Lower lobe of right lung (tissue), 2 donors: ENCODE measurements at regions not wholly inside any gene's neighbourhood (a gene's known extent, or its start where the extent isn't known, plus 50 kb on each side); places are given as distances from the start of the nearest gene placed in this dataset.
A peak's percentile ranks its signal among the peaks of the same experiment; 100 is the strongest.

Experiments used
- ATAC-seq, 2 donors: fragments of 200-7000 bp; cut with Tn5 transposase; one replicate each; pipeline ENCODE4 v1.9.1; 2020 to 2022; ENCODE audit warnings: mild to moderate bottlenecking in 2 of 2, moderate library complexity in 2 of 2
- DNase-seq: peaks from one replicate; pipeline ENCODE4 v3.0.0-alpha.2; 2020
- H3K27ac ChIP-seq: fragments of 200-600 bp; one replicate; pipeline ENCODE4 v1.8.0; 2022
- H3K27me3 ChIP-seq: fragments of 200-600 bp; one replicate; pipeline ENCODE4 v1.8.0; 2022; ENCODE audit warnings: low read depth
- H3K36me3 ChIP-seq: fragments of 200-600 bp; one replicate; pipeline ENCODE4 v1.8.0; 2022; ENCODE audit warnings: mild to moderate bottlenecking
- H3K4me1 ChIP-seq: fragments of 200-600 bp; one replicate; pipeline ENCODE4 v1.8.0; 2022
- H3K4me3 ChIP-seq: fragments of 200-600 bp; one replicate; pipeline ENCODE4 v1.8.0; 2022; ENCODE audit warnings: mild to moderate bottlenecking
- H3K9me3 ChIP-seq: fragments of 200-600 bp; one replicate; pipeline ENCODE4 v1.8.0; 2022
- CTCF ChIP-seq: fragments of 200-600 bp; IDR thresholded peaks from one replicate; pipeline ENCODE4 v1.8.0; 2022; ENCODE audit warnings: antibody characterized with exemption, mild to moderate bottlenecking
- intact Hi-C: fragments of 100-400 bp; cut with DNase I; formaldehyde crosslinking; loops from one replicate; pipeline ENCODE4 v1.11.0; 2022
- donor health status: DM: no; HTN: yes; CAD: no; lungs with severe emphysema.

- H3K36me3 ChIP-seq = no peaks in the 10 kb centered on the region
- no peak overlapping the region for H3K4me3 ChIP-seq
- H3K27ac ChIP-seq = no peak overlapping the region
- TF ChIP-seq CTCF = no peak
- H3K9me3 ChIP-seq = no peaks in the 10 kb centered on the region
- DNase-seq (no peak), ATAC-seq (no peak)
- no peaks in the 10 kb centered on the region for H3K27me3 ChIP-seq
- peaks cover 4% of the 10 kb centered on the region for H3K4me1 ChIP-seq
- intact Hi-C loops = no loop called here
These were observed 105.5 kb downstream of the FAT3 start for GRCh38 chr11:92330114-92330513.

- H3K27me3 ChIP-seq = no peaks in the 10 kb centered on the region
- no peak for ATAC-seq
- peaks cover 4% of the 10 kb centered on the region for H3K4me1 ChIP-seq
- H3K36me3 ChIP-seq = no peaks in the 10 kb centered on the region
- H3K4me3 ChIP-seq = no peak overlapping the region
- no peak for DNase-seq
- no peak for TF ChIP-seq CTCF
- intact Hi-C loops = no loop called here
- no peaks in the 10 kb centered on the region for H3K9me3 ChIP-seq
- no peak overlapping the region for H3K27ac ChIP-seq
These were observed 108.4 kb downstream of the FAT3 start for GRCh38 chr11:92332986-92333385.

- no peak overlapping the region for H3K27ac ChIP-seq
- no peaks in the 10 kb centered on the region for H3K27me3 ChIP-seq
- peak; percentile 10 for TF ChIP-seq CTCF
- H3K36me3 ChIP-seq = no peaks in the 10 kb centered on the region
- ATAC-seq (no peak), DNase-seq (no peak)
- no peaks in the 10 kb centered on the region for H3K9me3 ChIP-seq
- intact Hi-C loops = no loop called here
- H3K4me1 ChIP-seq = no peaks in the 10 kb centered on the region
- no peak overlapping the region for H3K4me3 ChIP-seq
These were observed 116.2 kb downstream of the FAT3 start for GRCh38 chr11:92340839-92341238.

GRCh38 chr11:92342034-92342720, 117.6 kb downstream of the FAT3 start:
- H3K27ac ChIP-seq = no peak overlapping the region
- H3K9me3 ChIP-seq = no peaks in the 10 kb centered on the region
- no peaks in the 10 kb centered on the region for H3K4me1 ChIP-seq
- TF ChIP-seq CTCF = no peak
- DNase-seq (no peak), ATAC-seq (no peak)
- H3K4me3 ChIP-seq = no peak overlapping the region
- H3K27me3 ChIP-seq = no peaks in the 10 kb centered on the region
- no peaks in the 10 kb centered on the region for H3K36me3 ChIP-seq
- intact Hi-C loops = no loop called here

GRCh38 chr11:92342886-92343285, 118.3 kb downstream of the FAT3 start:
- Histone ChIP-seq H3K36me3 (no peaks in the 10 kb centered on the region), H3K4me3 (no peak overlapping the region), H3K9me3 (no peaks in the 10 kb centered on the region), H3K27ac (no peak overlapping the region), H3K27me3 (no peaks in the 10 kb centered on the region), H3K4me1 (no peaks in the 10 kb centered on the region)
- intact Hi-C loops = no loop called here
- DNase-seq (no peak), ATAC-seq (no peak)
- TF ChIP-seq CTCF = no peak

GRCh38 chr11:92346220-92346619, 121.6 kb downstream of the FAT3 start:
- no peak for ATAC-seq
- Histone ChIP-seq H3K27me3 (no peaks in the 10 kb centered on the region), H3K36me3 (no peaks in the 10 kb centered on the region)

More at GRCh38 chr11:92346220-92346619, 121.6 kb downstream of the FAT3 start:
- Histone ChIP-seq H3K9me3 (no peaks in the 10 kb centered on the region), H3K4me1 (no peaks in the 10 kb centered on the region), H3K27ac (no peak overlapping the region), H3K4me3 (no peak overlapping the region)
- intact Hi-C loops = no loop called here
- no peak for TF ChIP-seq CTCF
- DNase-seq = no peak
